Upper lobe of left lung (tissue), 6 donors: ENCODE measurements at regions not wholly inside any gene's neighbourhood (a gene's known extent, or its start where the extent isn't known, plus 50 kb on each side); places are given as distances from the start of the nearest gene placed in this dataset.
"Not testable (repeated sequence)": the region's sequence is repeated elsewhere in the genome, so short reads cannot be mapped to it uniquely, and the experiment has no call there.

ENCODE experiments used
- ATAC-seq, 2 donors: fragments of 200-7000 bp; cut with Tn5 transposase; one replicate each; pipeline ENCODE4 v1.9.1; 2022; ENCODE audit warnings: mild to moderate bottlenecking in 2 of 2, moderate library complexity in 2 of 2; ENCODE audit not compliant: low FRiP score in 2 of 2
- DNase-seq, 2 donors: peaks; one replicate each; pipeline ENCODE4 v3.0.0-alpha.2; 2019 to 2020
- H3K27ac ChIP-seq, 4 donors: fragments of 200-600 bp; sonication (generic); one replicate each; pipeline ENCODE4 v1.5.1; 2016 to 2019
- H3K27me3 ChIP-seq, 4 donors: fragments of 200-600 bp; sonication (generic); one replicate each; pipeline ENCODE4 v1.5.1; 2017 to 2019
- H3K36me3 ChIP-seq, 4 donors: fragments of 200-600 bp; sonication (generic); one replicate each; pipeline ENCODE4 v1.5.1; 2016 to 2019
- H3K4me1 ChIP-seq, 4 donors: fragments of 200-600 bp; sonication (generic); one replicate each; pipeline ENCODE4 v1.5.1; 2018 to 2019
- H3K4me3 ChIP-seq, 4 donors: fragments of 200-600 bp; sonication (generic); one replicate each; pipeline ENCODE4 v1.5.1; 2017 to 2019; ENCODE audit warnings: mild to moderate bottlenecking in 2 of 4, moderate library complexity in 1 of 4
- H3K9me3 ChIP-seq, 4 donors: fragments of 200-600 bp; sonication (generic); one replicate each; pipeline ENCODE4 v1.5.1; 2018 to 2019
- EP300 ChIP-seq, 4 donors: sonication (generic); formaldehyde crosslinking; IDR thresholded peaks; one replicate each; pipeline ENCODE4 v1.5.1; 2017; ENCODE audit warnings: antibody characterized with exemption in 4 of 4, control low read depth in 2 of 4
- POLR2A ChIP-seq, 4 donors: fragments of 450-650 bp; IDR thresholded peaks; one replicate each; pipeline ENCODE4 v1.5.1; 2016 to 2017; ENCODE audit warnings: antibody characterized with exemption in 4 of 4, mild to moderate bottlenecking in 2 of 4
- POLR2AphosphoS5 ChIP-seq, 2 donors: sonication (generic); formaldehyde crosslinking; IDR thresholded peaks; one replicate each; pipeline ENCODE4 v1.5.1; 2017; ENCODE audit warnings: antibody characterized with exemption in 2 of 2
- WGBS, 2 donors: methylation state at CpG; one replicate each; pipeline ENCODE4 v1.1.5; 2017 to 2018; 5-methylcytosine and 5-hydroxymethylcytosine counted together
- TF ChIP-seq, protein P1 (sequence below), 6 experiments: fragments of 450-650 bp in 4 of 6; fragments of 200-600 bp in 2 of 6; sonication (generic) in 2 of 6; IDR thresholded peaks; one replicate each; pipeline ENCODE4 v1.5.1; 2016 to 2019; ENCODE audit warnings: antibody characterized with exemption in 6 of 6
- donor health status: DM: no; HTN: no; CAD: no; lungs with moderate emphysema.
- donor health status: DM: no; HTN: yes; CAD: no; lungs with severe emphysema.

GRCh38 chr4:147236806-147237205, 244.1 kb upstream of the EDNRA start:
- 62 to 65% methylated on average over 3 of the region's 3 CpGs for WGBS, 2 donors
- H3K4me3 ChIP-seq = no peak overlapping the region
- no peaks in the 10 kb centered on the region for H3K27me3 ChIP-seq
- no peaks in the 10 kb centered on the region for H3K4me1 ChIP-seq
- H3K36me3 ChIP-seq = no peaks in the 10 kb centered on the region
- ATAC-seq (no peak), DNase-seq (no peak)
- H3K27ac ChIP-seq = no peak overlapping the region
- TF ChIP-seq POLR2A (IDR thresholded peaks at IDR 0.05) (no peak), EP300 (IDR thresholded peaks at IDR 0.05) (no peak), POLR2AphosphoS5 (IDR thresholded peaks at IDR 0.05) (no peak)
- TF ChIP-seq, protein P1, sequence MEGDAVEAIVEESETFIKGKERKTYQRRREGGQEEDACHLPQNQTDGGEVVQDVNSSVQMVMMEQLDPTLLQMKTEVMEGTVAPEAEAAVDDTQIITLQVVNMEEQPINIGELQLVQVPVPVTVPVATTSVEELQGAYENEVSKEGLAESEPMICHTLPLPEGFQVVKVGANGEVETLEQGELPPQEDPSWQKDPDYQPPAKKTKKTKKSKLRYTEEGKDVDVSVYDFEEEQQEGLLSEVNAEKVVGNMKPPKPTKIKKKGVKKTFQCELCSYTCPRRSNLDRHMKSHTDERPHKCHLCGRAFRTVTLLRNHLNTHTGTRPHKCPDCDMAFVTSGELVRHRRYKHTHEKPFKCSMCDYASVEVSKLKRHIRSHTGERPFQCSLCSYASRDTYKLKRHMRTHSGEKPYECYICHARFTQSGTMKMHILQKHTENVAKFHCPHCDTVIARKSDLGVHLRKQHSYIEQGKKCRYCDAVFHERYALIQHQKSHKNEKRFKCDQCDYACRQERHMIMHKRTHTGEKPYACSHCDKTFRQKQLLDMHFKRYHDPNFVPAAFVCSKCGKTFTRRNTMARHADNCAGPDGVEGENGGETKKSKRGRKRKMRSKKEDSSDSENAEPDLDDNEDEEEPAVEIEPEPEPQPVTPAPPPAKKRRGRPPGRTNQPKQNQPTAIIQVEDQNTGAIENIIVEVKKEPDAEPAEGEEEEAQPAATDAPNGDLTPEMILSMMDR (IDR thresholded peaks at IDR 0.05) = no peak
- H3K9me3 ChIP-seq = no peaks in the 10 kb centered on the region

DNA sequence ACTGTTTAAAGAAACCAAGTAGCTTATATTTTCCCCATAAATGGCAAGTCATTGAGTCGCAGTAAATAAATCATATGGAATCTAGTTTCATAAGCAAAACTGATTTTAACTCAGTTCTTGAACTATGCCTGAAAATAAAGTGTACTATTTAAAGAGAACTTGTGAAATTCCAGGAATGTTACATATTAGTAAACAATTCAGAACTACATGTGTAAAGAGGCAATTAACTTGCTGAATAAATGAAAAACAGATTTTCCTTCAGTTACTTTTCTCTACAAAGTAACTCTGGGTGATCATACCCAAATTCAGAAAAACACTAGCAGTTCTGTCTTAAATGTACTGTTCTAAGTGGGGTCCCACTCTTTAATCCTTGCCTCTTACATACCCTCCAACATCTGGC, 236.1 kb upstream of the EDNRA start:
- DNase-seq = no peak

GRCh38 chr4:147246096-147246495, 234.8 kb upstream of the EDNRA start:
- 84 to 95% methylated on average over 1 of the region's 1 CpG for WGBS, 2 donors
- ATAC-seq = no peak

More for the DNA sequence above, 236.1 kb upstream of the EDNRA start:
- H3K27me3 ChIP-seq = no peaks in the 10 kb centered on the region
- H3K36me3 ChIP-seq = no peaks in the 10 kb centered on the region
- no peaks in the 10 kb centered on the region for H3K9me3 ChIP-seq
- no peaks in the 10 kb centered on the region for H3K4me1 ChIP-seq
- no peak overlapping the region for H3K4me3 ChIP-seq
- H3K27ac ChIP-seq = no peak overlapping the region
- 0% methylated on average over 1 of the region's 1 CpG for WGBS, 2 donors
- no peak for ATAC-seq
- no peak for TF ChIP-seq POLR2A (IDR thresholded peaks at IDR 0.05)
- TF ChIP-seq, protein P1 (IDR thresholded peaks at IDR 0.05) = no peak
- no peak for TF ChIP-seq EP300 (IDR thresholded peaks at IDR 0.05)
- TF ChIP-seq POLR2AphosphoS5 (IDR thresholded peaks at IDR 0.05) = no peak

GRCh38 chr4:147246528-147246927, 234.4 kb upstream of the EDNRA start:
- H3K9me3 ChIP-seq, ATAC-seq, H3K4me1 ChIP-seq, H3K4me3 ChIP-seq, H3K36me3 ChIP-seq, DNase-seq, H3K27ac ChIP-seq, H3K27me3 ChIP-seq: not testable (repeated sequence)
- 92% methylated on average over 2 of the region's 2 CpGs for WGBS, 2 donors

More at GRCh38 chr4:147246096-147246495, 234.8 kb upstream of the EDNRA start:
- H3K4me1 ChIP-seq = no peaks in the 10 kb centered on the region
- H3K4me3 ChIP-seq = no peak overlapping the region
- no peaks in the 10 kb centered on the region for H3K36me3 ChIP-seq
- no peak for DNase-seq
- no peak overlapping the region for H3K27ac ChIP-seq
- TF ChIP-seq EP300 (IDR thresholded peaks at IDR 0.05) = no peak
- TF ChIP-seq POLR2AphosphoS5 (IDR thresholded peaks at IDR 0.05) = no peak
- no peak for TF ChIP-seq POLR2A (IDR thresholded peaks at IDR 0.05)
- TF ChIP-seq, protein P1 (IDR thresholded peaks at IDR 0.05) = no peak
- H3K9me3 ChIP-seq = no peaks in the 10 kb centered on the region
- no peaks in the 10 kb centered on the region for H3K27me3 ChIP-seq

- H3K27ac ChIP-seq = no peak overlapping the region
- no peaks in the 10 kb centered on the region for H3K36me3 ChIP-seq
- H3K9me3 ChIP-seq = no peaks in the 10 kb centered on the region
- no peak overlapping the region for H3K4me3 ChIP-seq
- WGBS, 2 donors = 46 to 63% methylated on average over 2 of the region's 2 CpGs
- H3K27me3 ChIP-seq = no peaks in the 10 kb centered on the region
- no peak for ATAC-seq
- no peak for TF ChIP-seq POLR2A (IDR thresholded peaks at IDR 0.05)
- TF ChIP-seq POLR2AphosphoS5 (IDR thresholded peaks at IDR 0.05) = no peak
- TF ChIP-seq, protein P1 (IDR thresholded peaks at IDR 0.05) = no peak
- TF ChIP-seq EP300 (IDR thresholded peaks at IDR 0.05) = no peak
- no peak for DNase-seq
- no peaks in the 10 kb centered on the region for H3K4me1 ChIP-seq
Measured at GRCh38 chr4:147247579-147247978, 233.3 kb upstream of the EDNRA start.
